Activated T-cell treated with anti-CD3 and anti-CD28 coated beads for 4 hours (primary cell): ENCODE measurements at regions not wholly inside any gene's neighbourhood (a gene's known extent, or its start where the extent isn't known, plus 50 kb on each side); places are given as distances from the start of the nearest gene placed in this dataset.
"Not testable (repeated sequence)": the region's sequence is repeated elsewhere in the genome, so short reads cannot be mapped to it uniquely, and the experiment has no call there.

ENCODE experiments used
- DNase-seq: peaks from one replicate; pipeline ENCODE4 v3.0.0-alpha.2; 2020

DNA sequence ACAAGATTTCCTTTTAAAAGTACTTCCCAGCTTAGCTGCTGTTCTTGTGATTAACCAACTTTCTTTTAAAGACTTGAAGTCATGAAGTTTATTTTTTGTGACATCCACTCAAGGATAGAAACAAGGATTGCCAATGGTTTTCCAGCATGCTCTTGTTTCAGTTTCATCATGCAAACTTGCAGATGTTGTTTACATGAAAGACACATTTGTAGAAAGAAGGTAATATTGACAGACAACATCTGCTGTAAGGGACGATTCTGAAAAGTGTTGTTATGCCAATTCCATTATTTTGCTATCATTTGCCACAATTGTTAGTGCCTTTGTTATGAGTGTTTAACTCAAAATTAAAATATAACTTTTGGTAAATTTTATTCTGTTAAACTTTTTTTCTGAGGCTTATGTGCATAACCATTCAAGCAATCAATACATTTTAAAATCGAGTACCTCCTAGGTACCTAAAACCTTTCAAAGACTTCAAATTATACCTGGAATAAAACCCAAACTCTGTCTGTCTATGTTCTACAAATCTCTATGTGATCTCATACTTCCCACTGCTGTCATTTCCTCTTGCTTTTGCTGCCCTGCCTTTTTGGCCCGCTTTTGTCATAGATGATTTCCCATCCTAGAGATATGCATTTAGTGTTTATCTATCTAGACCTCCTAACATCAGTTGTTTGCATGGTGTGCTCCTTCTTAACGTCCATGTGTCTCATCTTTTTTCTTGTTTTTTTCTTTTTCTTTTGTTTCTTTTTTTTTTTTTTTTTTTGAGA, 630.4 kb downstream of the NR2F2 start:
- no peak for DNase-seq

DNA sequence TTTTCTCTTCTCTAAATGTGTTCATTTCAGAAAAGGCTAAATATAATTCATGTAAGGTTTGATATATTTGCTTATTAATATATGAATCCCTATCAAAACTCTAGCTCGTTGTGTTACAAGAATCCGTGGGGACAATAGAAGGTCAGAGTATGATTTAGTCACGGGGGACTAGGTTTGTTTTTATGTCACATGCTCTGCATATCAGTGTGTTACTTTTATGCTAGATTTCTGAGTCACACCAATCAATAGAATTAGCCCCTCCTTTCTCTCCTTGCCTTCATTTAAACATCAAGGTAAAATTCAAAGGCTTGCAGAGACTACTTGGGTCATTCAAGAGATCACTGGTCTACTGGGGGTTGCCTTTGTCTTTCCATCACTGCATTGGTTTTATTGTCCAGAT, 636.1 kb downstream of the NR2F2 start:
- no peak for DNase-seq

DNA sequence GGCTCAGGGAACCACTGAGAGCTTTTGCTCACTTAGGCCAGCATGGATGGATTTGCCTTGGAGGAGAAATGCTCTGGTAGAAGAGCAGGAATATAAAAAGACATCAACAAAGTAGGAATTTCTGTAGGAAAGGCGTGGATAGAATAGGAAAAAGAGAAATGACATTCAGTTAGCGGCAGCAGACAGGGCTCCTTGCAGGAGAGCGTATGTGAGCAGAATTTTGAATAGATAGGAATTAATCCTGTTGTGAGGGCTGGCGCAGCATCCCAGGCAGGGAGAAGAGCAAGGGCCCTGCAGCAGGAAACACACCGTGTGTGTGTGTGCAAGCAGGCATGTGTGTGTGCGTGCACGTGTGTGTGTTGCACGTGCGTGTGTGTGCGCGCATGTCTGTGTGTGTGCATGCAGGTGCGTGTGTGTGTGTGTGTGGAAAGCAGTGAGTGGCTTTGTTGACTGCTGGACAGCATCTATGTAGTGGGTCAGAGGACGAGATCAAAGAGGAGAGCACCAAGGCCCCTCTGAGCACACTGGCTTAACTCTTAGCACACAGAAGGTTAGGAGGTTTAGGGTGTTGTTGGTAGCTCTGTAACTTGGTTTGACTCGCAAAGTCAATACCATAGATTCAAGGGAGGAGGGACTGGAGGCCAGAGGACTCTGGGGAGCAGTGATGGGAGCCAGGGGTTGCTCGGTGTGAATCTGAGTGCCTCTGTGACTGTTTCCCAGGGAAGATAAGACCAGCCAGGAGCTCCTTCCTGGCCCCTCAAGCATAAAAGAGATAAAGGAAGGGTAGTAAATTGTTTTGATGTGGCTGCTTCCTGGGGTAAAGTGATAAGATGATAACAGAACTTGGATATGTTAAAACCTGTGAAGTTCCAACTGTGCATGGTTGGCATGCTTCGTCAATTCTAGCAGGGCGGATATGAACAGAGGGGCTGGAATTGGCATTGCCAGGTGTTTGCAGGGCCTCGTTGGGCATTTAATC, 639.5 kb downstream of the NR2F2 start:
- no peak for DNase-seq

DNA sequence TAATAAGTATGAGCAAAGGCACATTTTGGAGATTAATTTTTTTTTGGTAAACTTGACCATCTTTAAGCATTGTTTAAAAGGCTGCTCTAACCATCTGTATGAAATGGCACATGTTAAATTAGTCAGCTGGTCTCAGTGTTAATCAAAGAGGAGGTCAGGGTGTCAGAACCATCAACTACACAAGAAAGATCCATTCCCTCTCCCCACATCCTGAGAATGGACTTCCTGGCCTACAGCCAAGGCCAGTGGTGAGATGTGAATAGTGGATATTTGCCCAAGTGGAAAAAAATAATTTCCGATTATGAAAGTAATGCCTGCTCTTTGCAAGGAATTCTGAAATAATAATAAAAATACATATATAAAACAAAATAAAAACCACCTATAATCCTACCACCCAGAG, 641.7 kb downstream of the NR2F2 start:
- DNase-seq: no peak

DNA sequence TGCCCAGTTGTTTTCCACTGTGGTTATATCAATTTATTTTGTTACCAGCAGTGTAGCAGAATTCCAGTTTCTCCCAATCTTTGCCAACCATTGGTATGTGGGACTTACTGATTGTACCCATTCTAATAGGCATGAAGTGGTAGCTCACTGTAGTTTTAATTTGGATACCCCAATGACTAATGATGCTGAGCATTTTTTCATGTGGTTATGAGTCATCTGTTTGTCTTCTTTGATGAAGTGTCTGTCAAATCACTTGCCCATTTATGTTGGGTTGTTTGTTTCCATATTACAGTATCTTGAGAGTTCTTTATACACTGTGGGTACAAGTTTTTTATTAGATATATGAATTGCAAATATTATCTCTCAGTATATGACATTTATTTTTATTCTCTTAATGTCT, 644.3 kb downstream of the NR2F2 start:
- DNase-seq: no peak

DNA sequence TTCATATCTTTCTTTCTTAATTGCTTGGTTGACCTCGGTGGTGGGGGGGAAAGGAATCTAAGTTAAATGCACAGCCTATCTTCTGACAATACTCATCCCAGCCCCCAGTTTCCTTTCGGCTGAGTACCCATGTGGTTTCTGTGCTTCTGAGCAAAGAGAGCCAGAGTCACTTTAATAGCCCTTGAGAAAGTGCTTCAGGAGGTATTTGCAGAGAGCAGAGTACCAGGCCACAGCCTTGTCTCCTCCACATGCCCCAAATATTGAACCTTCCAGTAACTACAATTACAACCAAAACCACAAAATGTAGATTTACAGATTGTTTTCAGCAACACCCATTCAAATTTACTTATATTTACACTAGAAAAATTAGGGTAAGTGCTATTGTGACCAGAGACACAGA, 647.4 kb downstream of the NR2F2 start:
- DNase-seq: no peak

- no peak for DNase-seq
Measured at GRCh38 chr15:96978937-96979473, 648.5 kb downstream of the NR2F2 start.

GRCh38 chr15:96984121-96984671, 653.7 kb downstream of the NR2F2 start:
- not testable (repeated sequence) for DNase-seq

DNA sequence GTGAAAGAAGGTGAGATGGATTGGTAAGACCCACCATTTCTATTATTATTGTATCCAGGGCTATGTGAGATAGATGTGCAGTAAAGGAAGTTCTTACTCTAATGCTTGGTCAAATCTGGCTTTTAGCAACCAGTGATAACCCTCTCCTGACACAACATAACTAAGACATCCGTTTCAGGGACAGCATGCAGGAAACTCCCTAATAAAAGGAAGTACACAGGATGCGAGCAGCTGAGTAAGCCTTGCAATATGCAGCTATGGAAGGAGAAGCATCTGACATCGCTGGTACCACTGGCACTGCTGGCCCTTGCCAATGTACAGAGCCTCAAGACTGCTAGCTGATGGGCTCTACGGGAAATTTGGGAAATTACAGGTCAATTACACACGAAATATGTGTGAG, 662.3 kb downstream of the NR2F2 start:
- DNase-seq: no peak

GRCh38 chr15:96997538-96997937, 667.0 kb downstream of the NR2F2 start:
- DNase-seq: no peak

- no peak for DNase-seq
Measured at GRCh38 chr15:97009031-97009431, 678.5 kb downstream of the NR2F2 start.

- DNase-seq: no peak
Measured at GRCh38 chr15:97012986-97013385, 682.5 kb downstream of the NR2F2 start.

GRCh38 chr15:97013491-97013890, 683.0 kb downstream of the NR2F2 start:
- no peak for DNase-seq

- no peak for DNase-seq
Measured at GRCh38 chr15:97014001-97014400, 683.5 kb downstream of the NR2F2 start.

GRCh38 chr15:97023488-97023844, 693.0 kb downstream of the NR2F2 start:
- DNase-seq: no peak

DNA sequence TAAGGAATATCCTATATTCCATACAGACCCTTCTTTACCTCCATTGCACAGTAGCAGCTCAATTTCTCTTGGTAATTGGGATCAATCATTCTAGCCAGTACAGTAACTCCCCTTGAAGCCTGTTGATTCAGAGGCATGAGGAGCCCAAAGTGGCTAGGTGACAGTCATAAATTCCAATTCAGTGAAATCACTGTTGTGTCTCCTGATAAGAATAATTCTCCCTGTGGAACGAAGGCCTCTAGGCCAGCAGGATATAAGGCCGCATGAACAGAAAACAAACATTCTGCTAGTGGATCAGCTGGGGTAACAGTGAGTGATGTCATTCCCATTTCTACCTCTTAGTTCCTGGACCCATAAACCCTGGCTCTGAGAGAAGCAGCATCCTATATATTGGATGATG, 696.3 kb downstream of the NR2F2 start:
- DNase-seq: no peak

- no peak for DNase-seq
Measured at GRCh38 chr15:97027772-97028171, 697.3 kb downstream of the NR2F2 start.

GRCh38 chr15:97030251-97030650, 699.8 kb downstream of the NR2F2 start:
- DNase-seq: no peak

DNA sequence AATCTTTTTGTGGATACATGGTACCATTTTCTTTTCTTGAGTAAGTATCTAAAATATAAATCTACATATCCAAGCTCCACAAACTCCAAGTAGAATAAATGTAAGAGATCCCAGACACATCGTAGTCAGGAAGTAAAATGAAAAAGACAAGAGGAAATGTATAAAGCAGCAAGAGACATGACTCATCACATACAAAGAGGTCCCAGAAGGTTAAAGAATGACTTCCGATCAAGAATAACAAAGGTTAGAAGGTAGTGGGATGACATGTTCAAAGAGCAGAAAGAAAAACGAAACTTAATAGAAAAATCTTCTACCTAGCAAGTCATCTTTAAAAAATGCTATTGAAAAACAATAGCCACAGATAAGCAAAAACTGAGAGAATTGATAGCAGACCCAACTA, 705.8 kb downstream of the NR2F2 start:
- DNase-seq: no peak

GRCh38 chr15:97037080-97037479, 706.6 kb downstream of the NR2F2 start:
- DNase-seq: no peak

- no peak for DNase-seq
Measured at GRCh38 chr15:97045666-97046421, 715.3 kb downstream of the NR2F2 start.

DNA sequence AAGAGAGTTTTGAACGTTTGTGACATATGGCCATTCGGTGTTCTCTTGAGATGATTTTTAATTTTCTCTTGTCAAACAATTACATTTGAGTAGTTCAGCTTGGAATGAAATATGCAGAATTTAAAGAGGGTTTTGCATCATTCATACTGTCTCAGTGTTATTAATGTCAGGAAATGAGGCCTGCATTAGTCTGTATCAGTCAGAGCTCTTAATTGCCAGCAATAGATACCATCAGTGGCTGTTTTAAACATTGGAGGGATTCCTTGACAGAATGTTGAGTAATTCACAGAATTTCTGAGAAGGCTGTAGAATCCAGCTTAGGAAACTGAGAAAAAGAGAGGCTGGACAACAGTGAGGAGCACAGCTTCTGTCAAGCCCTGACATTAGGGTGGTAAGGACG, 722.0 kb downstream of the NR2F2 start:
- no peak for DNase-seq

- DNase-seq: no peak
Measured at GRCh38 chr15:97053635-97054034, 723.1 kb downstream of the NR2F2 start.
